HG02610 (cell line): ENCODE measurements at regions not wholly inside any gene's neighbourhood (a gene's known extent, or its start where the extent isn't known, plus 50 kb on each side); places are given as distances from the start of the nearest gene placed in this dataset.

Source experiments
- ATAC-seq: cut with Tn5 transposase; IDR thresholded peaks from one replicate; pipeline ENCODE4 v1.9.1; 2021; ENCODE audit warnings: mild to moderate bottlenecking, moderate library complexity; ENCODE audit not compliant: unreplicated experiment

GRCh38 chr3:43865887-43866528 lies 175.3 kb downstream of the ABHD5 start:
- ATAC-seq, result no peak

- ATAC-seq, result no peak
Observed at GRCh38 chr3:43866529-43867353, 176.0 kb downstream of the ABHD5 start.

- no peak for ATAC-seq
Observed at GRCh38 chr3:43867436-43868072, 176.8 kb downstream of the ABHD5 start.

GRCh38 chr3:43869491-43869890 lies 178.8 kb downstream of the ABHD5 start:
- ATAC-seq, result no peak

GRCh38 chr3:43870120-43870519 lies 179.4 kb downstream of the ABHD5 start:
- ATAC-seq, result no peak

- ATAC-seq, result no peak
Observed at GRCh38 chr3:43870844-43871626, 180.3 kb downstream of the ABHD5 start.

GRCh38 chr3:43871627-43872245 lies 181.0 kb downstream of the ABHD5 start:
- ATAC-seq, result no peak

GRCh38 chr3:43872301-43872700 lies 181.6 kb downstream of the ABHD5 start:
- ATAC-seq, result no peak

GRCh38 chr3:43872901-43873300 lies 182.2 kb downstream of the ABHD5 start:
- no peak for ATAC-seq

GRCh38 chr3:43873723-43874122 lies 183.0 kb downstream of the ABHD5 start:
- ATAC-seq, result no peak

GRCh38 chr3:43874290-43874689 lies 183.6 kb downstream of the ABHD5 start:
- no peak for ATAC-seq

- no peak for ATAC-seq
Observed at GRCh38 chr3:43874731-43875130, 184.0 kb downstream of the ABHD5 start.

GRCh38 chr3:43876648-43877047 lies 185.9 kb downstream of the ABHD5 start:
- ATAC-seq, result no peak

GRCh38 chr3:43879166-43879565 lies 188.4 kb downstream of the ABHD5 start:
- ATAC-seq, result no peak

GRCh38 chr3:43882976-43883680 lies 192.4 kb downstream of the ABHD5 start:
- no peak for ATAC-seq

GRCh38 chr3:43883729-43884396 lies 193.1 kb downstream of the ABHD5 start:
- no peak for ATAC-seq

- ATAC-seq, result no peak
Observed at GRCh38 chr3:43884581-43884980, 193.8 kb downstream of the ABHD5 start.

- no peak for ATAC-seq
Observed at GRCh38 chr3:43885908-43886618, 195.3 kb downstream of the ABHD5 start.

- no peak for ATAC-seq
Observed at GRCh38 chr3:43892061-43892460, 201.3 kb downstream of the ABHD5 start.
